Activated CD4-positive, alpha-beta memory T cell treated with anti-CD3 and anti-CD28 coated beads for 36 hours (primary cell): ENCODE measurements at regions not wholly inside any gene's neighbourhood (a gene's known extent, or its start where the extent isn't known, plus 50 kb on each side); places are given as distances from the start of the nearest gene placed in this dataset.
"Not testable (repeated sequence)": the region's sequence is repeated elsewhere in the genome, so short reads cannot be mapped to it uniquely, and the experiment has no call there.

Source experiments
- CTCF ChIA-PET: fragments of 350-600 bp; sonication (Branson Sonifier 250); formaldehyde crosslinking; loops from one replicate; lab custom pipeline; 2021; ENCODE audit warnings: antibody characterized with exemption, inconsistent platforms; lab: Charles Lee
- POLR2A ChIA-PET: fragments of 350-600 bp; sonication (Branson Sonifier 250); formaldehyde crosslinking; loops from one replicate; lab custom pipeline; 2021; ENCODE audit warnings: antibody characterized with exemption; lab: Charles Lee
- DNase-seq: peaks from one replicate; pipeline ENCODE4 v3.0.0-alpha.2; 2020
- H3K27ac Mint-ChIP-seq: one replicate; pipeline ENCODE4 v1.8.0; 2021; ENCODE audit warnings: mixed read lengths
- H3K27me3 Mint-ChIP-seq: one replicate; pipeline ENCODE4 v1.8.0; 2021; ENCODE audit warnings: mixed read lengths
- H3K36me3 Mint-ChIP-seq: one replicate; pipeline ENCODE4 v1.8.0; 2021; ENCODE audit warnings: mixed read lengths
- H3K4me1 Mint-ChIP-seq: one replicate; pipeline ENCODE4 v1.8.0; 2021; ENCODE audit warnings: low read depth, mixed read lengths
- H3K4me3 Mint-ChIP-seq: one replicate; pipeline ENCODE4 v1.8.0; 2021; ENCODE audit warnings: mild to moderate bottlenecking, mixed read lengths
- H3K9me3 Mint-ChIP-seq: one replicate; pipeline ENCODE4 v1.8.0; 2021; ENCODE audit warnings: mixed read lengths
- intact Hi-C: fragments of 100-400 bp; cut with micrococcal nuclease; formaldehyde crosslinking; loops from one replicate; pipeline ENCODE4 v1.15.1; 2023

GRCh38 chr7:113774182-113774807, 144.5 kb downstream of the PPP1R3A start:
- ChIA-PET CTCF (interaction anchor here (1.0 to 1.4 kb wide), 3 partner anchors 13 to 43 kb away, joined by 3 to 4 read pairs (median 3); no protein-coding TSS in a partner anchor), POLR2A (no interaction called here)
- Mint-ChIP-seq H3K36me3 (no peaks in the 10 kb centered on the region), H3K27ac (no peak overlapping the region), H3K4me1 (no peaks in the 10 kb centered on the region), H3K9me3 (no peaks in the 10 kb centered on the region), H3K4me3 (no peak overlapping the region), H3K27me3 (no peaks in the 10 kb centered on the region)
- intact Hi-C loops: no loop called here
- no peak for DNase-seq

- ChIA-PET CTCF (no interaction called here), POLR2A (no interaction called here)
- Mint-ChIP-seq H3K27ac (no peak overlapping the region), H3K9me3 (no peaks in the 10 kb centered on the region), H3K36me3 (no peaks in the 10 kb centered on the region), H3K4me1 (no peaks in the 10 kb centered on the region), H3K27me3 (no peaks in the 10 kb centered on the region), H3K4me3 (no peak overlapping the region)
- no peak for DNase-seq
- intact Hi-C loops: no loop called here
Observed at GRCh38 chr7:113770146-113770738, 148.6 kb downstream of the PPP1R3A start.

GRCh38 chr7:113768387-113768786, 150.4 kb downstream of the PPP1R3A start:
- H3K9me3 Mint-ChIP-seq: no peaks in the 10 kb centered on the region
- ChIA-PET CTCF (no interaction called here), POLR2A (no interaction called here)
- H3K4me3 Mint-ChIP-seq: no peak overlapping the region
- DNase-seq: no peak
- no peaks in the 10 kb centered on the region for H3K4me1 Mint-ChIP-seq
- intact Hi-C loops: no loop called here
- H3K27me3 Mint-ChIP-seq: no peaks in the 10 kb centered on the region
- no peak overlapping the region for H3K27ac Mint-ChIP-seq
- H3K36me3 Mint-ChIP-seq: no peaks in the 10 kb centered on the region

GRCh38 chr7:113764401-113765035, 154.3 kb downstream of the PPP1R3A start:
- H3K36me3 Mint-ChIP-seq: no peaks in the 10 kb centered on the region
- H3K9me3 Mint-ChIP-seq: no peaks in the 10 kb centered on the region
- no peak overlapping the region for H3K4me3 Mint-ChIP-seq
- ChIA-PET CTCF (no interaction called here), POLR2A (no interaction called here)
- no peak overlapping the region for H3K27ac Mint-ChIP-seq
- no peaks in the 10 kb centered on the region for H3K27me3 Mint-ChIP-seq
- DNase-seq: no peak
- intact Hi-C loops: no loop called here
- H3K4me1 Mint-ChIP-seq: no peaks in the 10 kb centered on the region

GRCh38 chr7:113763226-113763625, 155.6 kb downstream of the PPP1R3A start:
- intact Hi-C loops: no loop called here
- Mint-ChIP-seq H3K9me3 (no peaks in the 10 kb centered on the region), H3K27ac (no peak overlapping the region), H3K36me3 (no peaks in the 10 kb centered on the region), H3K27me3 (no peaks in the 10 kb centered on the region), H3K4me3 (no peak overlapping the region), H3K4me1 (no peaks in the 10 kb centered on the region)
- CTCF ChIA-PET: no interaction called here
- DNase-seq: no peak
- POLR2A ChIA-PET: no interaction called here

GRCh38 chr7:113756250-113756649, 162.6 kb downstream of the PPP1R3A start:
- Mint-ChIP-seq H3K9me3 (no peaks in the 10 kb centered on the region), H3K27ac (no peak overlapping the region), H3K27me3 (no peaks in the 10 kb centered on the region), H3K4me3 (no peak overlapping the region), H3K36me3 (no peaks in the 10 kb centered on the region), H3K4me1 (no peaks in the 10 kb centered on the region)
- CTCF ChIA-PET: no interaction called here
- POLR2A ChIA-PET: no interaction called here
- intact Hi-C loops: no loop called here
- no peak for DNase-seq

- ChIA-PET CTCF (no interaction called here), POLR2A (no interaction called here)
- H3K27me3 Mint-ChIP-seq: no peaks in the 10 kb centered on the region
- no peak overlapping the region for H3K4me3 Mint-ChIP-seq
- no peak overlapping the region for H3K27ac Mint-ChIP-seq
- H3K4me1 Mint-ChIP-seq: no peaks in the 10 kb centered on the region
- no peaks in the 10 kb centered on the region for H3K36me3 Mint-ChIP-seq
- intact Hi-C loops: no loop called here
- no peak for DNase-seq
- no peaks in the 10 kb centered on the region for H3K9me3 Mint-ChIP-seq
Observed at GRCh38 chr7:113752689-113753088, 166.1 kb downstream of the PPP1R3A start.

- no peak for DNase-seq
- Mint-ChIP-seq H3K4me1 (no peaks in the 10 kb centered on the region), H3K27ac (no peak overlapping the region), H3K36me3 (no peaks in the 10 kb centered on the region), H3K9me3 (no peaks in the 10 kb centered on the region), H3K27me3 (no peaks in the 10 kb centered on the region), H3K4me3 (no peak overlapping the region)
- ChIA-PET CTCF (no interaction called here), POLR2A (no interaction called here)
- intact Hi-C loops: no loop called here
Observed at GRCh38 chr7:113752289-113752688, 166.5 kb downstream of the PPP1R3A start.

- ChIA-PET CTCF (no interaction called here), POLR2A (no interaction called here)
- Mint-ChIP-seq H3K27ac (no peak overlapping the region), H3K4me1 (no peaks in the 10 kb centered on the region), H3K36me3 (no peaks in the 10 kb centered on the region), H3K4me3 (no peak overlapping the region), H3K9me3 (no peaks in the 10 kb centered on the region), H3K27me3 (no peaks in the 10 kb centered on the region)
- no peak for DNase-seq
- intact Hi-C loops: no loop called here
Observed at GRCh38 chr7:113751547-113751946, 167.3 kb downstream of the PPP1R3A start.

GRCh38 chr7:113748385-113748784, 170.4 kb downstream of the PPP1R3A start:
- H3K4me3 Mint-ChIP-seq, intact Hi-C loops, H3K27me3 Mint-ChIP-seq, H3K36me3 Mint-ChIP-seq, H3K4me1 Mint-ChIP-seq, H3K9me3 Mint-ChIP-seq, POLR2A ChIA-PET, CTCF ChIA-PET, DNase-seq, H3K27ac Mint-ChIP-seq: not testable (repeated sequence)

- DNase-seq, H3K4me3 Mint-ChIP-seq, H3K27me3 Mint-ChIP-seq, intact Hi-C loops, H3K4me1 Mint-ChIP-seq, H3K9me3 Mint-ChIP-seq, H3K27ac Mint-ChIP-seq, POLR2A ChIA-PET, CTCF ChIA-PET, H3K36me3 Mint-ChIP-seq: not testable (repeated sequence)
Observed at GRCh38 chr7:113742946-113743431, 175.8 kb downstream of the PPP1R3A start.

GRCh38 chr7:113742377-113742776, 176.4 kb downstream of the PPP1R3A start:
- Mint-ChIP-seq H3K27me3 (no peaks in the 10 kb centered on the region), H3K4me1 (no peaks in the 10 kb centered on the region), H3K4me3 (no peak overlapping the region), H3K27ac (no peak overlapping the region), H3K36me3 (no peaks in the 10 kb centered on the region), H3K9me3 (peaks cover 2% of the 10 kb centered on the region)
- ChIA-PET CTCF (no interaction called here), POLR2A (no interaction called here)
- intact Hi-C loops: no loop called here
- no peak for DNase-seq

- no peaks in the 10 kb centered on the region for H3K4me1 Mint-ChIP-seq
- POLR2A ChIA-PET: no interaction called here
- DNase-seq: no peak
- no peaks in the 10 kb centered on the region for H3K36me3 Mint-ChIP-seq
- H3K9me3 Mint-ChIP-seq: no peaks in the 10 kb centered on the region
- CTCF ChIA-PET: no interaction called here
- no peak overlapping the region for H3K4me3 Mint-ChIP-seq
- no peak overlapping the region for H3K27ac Mint-ChIP-seq
- no peaks in the 10 kb centered on the region for H3K27me3 Mint-ChIP-seq
- intact Hi-C loops: no loop called here
Observed at GRCh38 chr7:113731571-113731970, 187.2 kb downstream of the PPP1R3A start.
